Upper lobe of left lung (tissue), 4 donors: ENCODE measurements at regions not wholly inside any gene's neighbourhood (a gene's known extent, or its start where the extent isn't known, plus 50 kb on each side); places are given as distances from the start of the nearest gene placed in this dataset.

Source experiments
- EP300 ChIP-seq, 4 donors: sonication (generic); formaldehyde crosslinking; IDR thresholded peaks; one replicate each; pipeline ENCODE4 v1.5.1; 2017; ENCODE audit warnings: antibody characterized with exemption in 4 of 4, control low read depth in 2 of 4
- TF ChIP-seq, protein P1 (sequence below), 6 experiments: fragments of 450-650 bp in 4 of 6; fragments of 200-600 bp in 2 of 6; sonication (generic) in 2 of 6; IDR thresholded peaks; one replicate each; pipeline ENCODE4 v1.5.1; 2016 to 2019; ENCODE audit warnings: antibody characterized with exemption in 6 of 6

DNA sequence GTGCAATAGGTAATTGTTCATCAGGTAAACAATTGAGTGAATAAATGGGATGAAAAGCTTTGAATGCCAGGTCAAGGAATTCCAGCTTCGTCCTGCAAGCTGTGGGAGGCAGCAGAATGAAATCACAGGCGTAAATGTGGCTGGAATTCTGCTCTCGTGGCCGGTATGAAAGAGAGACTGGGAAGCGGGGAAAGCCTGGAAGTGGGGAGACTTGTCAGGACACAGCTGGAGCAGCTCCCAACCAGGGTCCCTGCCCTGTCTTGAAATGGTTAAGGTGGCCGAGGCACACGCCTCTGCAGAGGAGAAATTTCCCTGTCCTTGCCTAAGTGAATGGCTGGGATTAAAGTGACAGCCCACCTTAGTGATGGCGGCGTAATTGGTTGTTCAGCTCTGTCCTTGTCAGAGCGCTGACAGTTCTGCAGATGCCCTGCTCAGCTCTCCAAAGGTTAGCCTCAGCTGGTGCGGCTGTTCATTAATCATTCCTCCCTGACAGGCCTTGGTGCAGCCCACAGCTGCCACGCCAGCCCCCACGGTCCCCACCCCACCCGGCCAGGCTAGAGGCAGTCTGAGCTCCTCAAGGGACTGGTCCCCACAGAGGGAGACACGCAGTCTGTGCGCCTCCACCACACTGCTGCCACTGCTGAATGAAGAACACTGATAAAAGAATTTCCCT lies 398.3 kb upstream of the POU3F1 start:
- TF ChIP-seq, protein P1, sequence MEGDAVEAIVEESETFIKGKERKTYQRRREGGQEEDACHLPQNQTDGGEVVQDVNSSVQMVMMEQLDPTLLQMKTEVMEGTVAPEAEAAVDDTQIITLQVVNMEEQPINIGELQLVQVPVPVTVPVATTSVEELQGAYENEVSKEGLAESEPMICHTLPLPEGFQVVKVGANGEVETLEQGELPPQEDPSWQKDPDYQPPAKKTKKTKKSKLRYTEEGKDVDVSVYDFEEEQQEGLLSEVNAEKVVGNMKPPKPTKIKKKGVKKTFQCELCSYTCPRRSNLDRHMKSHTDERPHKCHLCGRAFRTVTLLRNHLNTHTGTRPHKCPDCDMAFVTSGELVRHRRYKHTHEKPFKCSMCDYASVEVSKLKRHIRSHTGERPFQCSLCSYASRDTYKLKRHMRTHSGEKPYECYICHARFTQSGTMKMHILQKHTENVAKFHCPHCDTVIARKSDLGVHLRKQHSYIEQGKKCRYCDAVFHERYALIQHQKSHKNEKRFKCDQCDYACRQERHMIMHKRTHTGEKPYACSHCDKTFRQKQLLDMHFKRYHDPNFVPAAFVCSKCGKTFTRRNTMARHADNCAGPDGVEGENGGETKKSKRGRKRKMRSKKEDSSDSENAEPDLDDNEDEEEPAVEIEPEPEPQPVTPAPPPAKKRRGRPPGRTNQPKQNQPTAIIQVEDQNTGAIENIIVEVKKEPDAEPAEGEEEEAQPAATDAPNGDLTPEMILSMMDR (IDR thresholded peaks at IDR 0.05) = no peak
- no peak for TF ChIP-seq EP300 (IDR thresholded peaks at IDR 0.05)
